CD14-positive monocyte (primary cell): ENCODE measurements at regions not wholly inside any gene's neighbourhood (a gene's known extent, or its start where the extent isn't known, plus 50 kb on each side); places are given as distances from the start of the nearest gene placed in this dataset.

Experiments
- DNase-seq, 3 donors: peaks; one replicate each; pipeline ENCODE4 v3.0.0-alpha.2; 2011 to 2022
- H2AFZ ChIP-seq: 2 replicates; pipeline ENCODE4 v1.6.0; 2012; ENCODE audit warnings: mild to moderate bottlenecking, low read depth, low read length, inconsistent platforms; ENCODE audit not compliant: insufficient read depth, poor library complexity, severe bottlenecking
- H3K27ac ChIP-seq, 2 donors: 1 replicate in 1 of 2; 2 replicates in 1 of 2; pipeline ENCODE4 v1.5.1; 2012 to 2013; ENCODE audit warnings: low read length in 2 of 2, control low read depth in 1 of 2, inconsistent platforms in 1 of 2, low read depth in 1 of 2, mild to moderate bottlenecking in 1 of 2
- H3K27me3 ChIP-seq, 2 donors: one replicate each; pipeline versions ENCODE4 v1.6.0 to v1.6.1; 2011 to 2013; ENCODE audit warnings: low read length in 2 of 2; ENCODE audit not compliant: control insufficient read depth in 2 of 2, insufficient read depth in 2 of 2
- H3K36me3 ChIP-seq, 2 donors: replicated peaks in 1 of 2; 1 replicate in 1 of 2; 2 replicates in 1 of 2; pipeline versions ENCODE4 v1.5.1 to v1.6.1; 2012 to 2013; ENCODE audit warnings: low read length in 2 of 2, control low read depth in 1 of 2, inconsistent platforms in 1 of 2, mild to moderate bottlenecking in 1 of 2; ENCODE audit not compliant: insufficient read depth in 2 of 2, control insufficient read depth in 1 of 2
- H3K4me1 ChIP-seq, 2 donors: 1 replicate in 1 of 2; 2 replicates in 1 of 2; pipeline versions ENCODE4 v1.5.1 to v1.6.1; 2012 to 2013; ENCODE audit warnings: low read length in 2 of 2, control low read depth in 1 of 2, inconsistent platforms in 1 of 2, mild to moderate bottlenecking in 1 of 2, moderate library complexity in 1 of 2; ENCODE audit not compliant: insufficient read depth in 2 of 2, control insufficient read depth in 1 of 2
- H3K4me2 ChIP-seq: replicated peaks from 2 replicates; pipeline ENCODE3; 2012; ENCODE audit warnings: low read length, moderate library complexity, mild to moderate bottlenecking; ENCODE audit not compliant: poor library complexity, severe bottlenecking; ENCODE audit errors: extremely low read depth
- H3K4me3 ChIP-seq, 3 experiments: fragments of 200-600 bp in 1 of 3; sonication (generic) in 1 of 3; replicated peaks in 1 of 3; 1 replicate in 2 of 3; 2 replicates in 1 of 3; pipeline ENCODE4 v1.5.1; 2011 to 2013; ENCODE audit warnings: low read length in 3 of 3, mild to moderate bottlenecking in 3 of 3, control low read depth in 2 of 3, low read depth in 2 of 3, inconsistent platforms in 1 of 3, moderate library complexity in 1 of 3
- H3K79me2 ChIP-seq: 2 replicates; pipeline ENCODE4 v1.6.0; 2012; ENCODE audit warnings: mild to moderate bottlenecking, control low read depth, inconsistent platforms, low read length, moderate library complexity; ENCODE audit not compliant: insufficient read depth
- H3K9ac ChIP-seq: 2 replicates; pipeline ENCODE4 v1.6.0; 2017; ENCODE audit warnings: low read length, mild to moderate bottlenecking; ENCODE audit not compliant: insufficient read depth, poor library complexity, severe bottlenecking
- H3K9me3 ChIP-seq, 2 donors: replicated peaks in 1 of 2; 1 replicate in 1 of 2; 2 replicates in 1 of 2; pipeline versions ENCODE4 v1.5.1 to v1.6.1; 2012 to 2013; ENCODE audit warnings: low read length in 2 of 2, control low read depth in 1 of 2; ENCODE audit not compliant: control insufficient read depth in 1 of 2, insufficient read depth in 1 of 2
- H4K20me1 ChIP-seq: 2 replicates; pipeline ENCODE4 v1.6.0; 2012; ENCODE audit warnings: mild to moderate bottlenecking, low read length, control low read depth, moderate library complexity; ENCODE audit not compliant: insufficient read depth
- H3K27ac Mint-ChIP-seq, 7 donors: one replicate each; pipeline ENCODE4 v1.8.0; 2020; ENCODE audit warnings: mild to moderate bottlenecking in 7 of 7, mixed read lengths in 7 of 7, moderate library complexity in 6 of 7, inconsistent platforms in 2 of 7
- H3K27me3 Mint-ChIP-seq, 3 donors: one replicate each; pipeline ENCODE4 v1.8.0; 2021 to 2022; ENCODE audit warnings: low read depth in 3 of 3, mild to moderate bottlenecking in 3 of 3, mixed read lengths in 3 of 3, moderate library complexity in 3 of 3, inconsistent platforms in 1 of 3
- H3K36me3 Mint-ChIP-seq, 2 donors: one replicate each; pipeline ENCODE4 v1.8.0; 2020; ENCODE audit warnings: mixed read lengths in 2 of 2, inconsistent platforms in 1 of 2, mild to moderate bottlenecking in 1 of 2
- H3K4me1 Mint-ChIP-seq: one replicate; pipeline ENCODE4 v1.8.0; 2020; ENCODE audit warnings: mild to moderate bottlenecking, mixed read lengths
- H3K4me3 Mint-ChIP-seq, 2 donors: one replicate each; pipeline ENCODE4 v1.8.0; 2020; ENCODE audit warnings: mild to moderate bottlenecking in 2 of 2, mixed read lengths in 2 of 2, moderate library complexity in 1 of 2
- H3K9me3 Mint-ChIP-seq, 7 donors: one replicate each; pipeline ENCODE4 v1.8.0; 2020 to 2022; ENCODE audit warnings: mixed read lengths in 7 of 7, mild to moderate bottlenecking in 6 of 7, moderate library complexity in 6 of 7, inconsistent platforms in 2 of 7
- CTCF ChIP-seq: fragments of 200-600 bp; IDR thresholded peaks from one replicate; pipeline ENCODE4 v1.8.0; 2022; ENCODE audit warnings: antibody characterized with exemption, mild to moderate bottlenecking
- WGBS: methylation state at CpG from one replicate; pipeline ENCODE4 v1.1.5; 2013; ENCODE audit warnings: missing lambda C conversion rate; ENCODE audit not compliant: insufficient coverage; 5-methylcytosine and 5-hydroxymethylcytosine counted together
- intact Hi-C, 2 donors: fragments of 100-400 bp; cut with micrococcal nuclease; formaldehyde crosslinking; loops; one replicate each; pipeline versions ENCODE4 v1.15.0 to v1.15.1; 2023

GRCh38 chr13:108477376-108477775 lies 152.0 kb upstream of the MYO16 start:
- H3K4me1 ChIP-seq, result no peaks in the 10 kb centered on the region
- H2AFZ ChIP-seq, result no peak overlapping the region
- 72% methylated on average over 4 of the region's 4 CpGs for WGBS
- H3K36me3 Mint-ChIP-seq, result no peaks in the 10 kb centered on the region
- peaks cover 0 to 4% (median 1%) of the 10 kb centered on the region in 3 donors for H3K27me3 Mint-ChIP-seq
- no peak overlapping the region for H3K4me3 ChIP-seq
- no peaks in the 10 kb centered on the region for H3K36me3 ChIP-seq
- H3K27ac Mint-ChIP-seq, result no peak overlapping the region
- peaks cover 0 to 9% (median 3%) of the 10 kb centered on the region in 7 donors for H3K9me3 Mint-ChIP-seq
- no peaks in the 10 kb centered on the region for H3K79me2 ChIP-seq
- DNase-seq, result no peak
- H3K9me3 ChIP-seq, result no peaks in the 10 kb centered on the region
- H3K27me3 ChIP-seq, result no peaks in the 10 kb centered on the region
- intact Hi-C loops, result no loop called here
- no peak overlapping the region for H3K27ac ChIP-seq
- H3K4me2 ChIP-seq, result no peak overlapping the region
- H3K4me3 Mint-ChIP-seq, result no peak overlapping the region
- no peak overlapping the region for H3K9ac ChIP-seq
- TF ChIP-seq CTCF, result no peak
- H3K4me1 Mint-ChIP-seq, result no peaks in the 10 kb centered on the region
- no peaks in the 10 kb centered on the region for H4K20me1 ChIP-seq

GRCh38 chr13:108478179-108478578 lies 151.2 kb upstream of the MYO16 start:
- H2AFZ ChIP-seq, result no peak overlapping the region
- Mint-ChIP-seq H3K27me3 (peaks cover 0 to 4% (median 1%) of the 10 kb centered on the region in 3 donors), H3K27ac (no peak overlapping the region), H3K9me3 (peaks cover 0 to 7% (median 3%) of the 10 kb centered on the region in 7 donors), H3K4me3 (no peak overlapping the region), H3K4me1 (no peaks in the 10 kb centered on the region), H3K36me3 (no peaks in the 10 kb centered on the region)
- H3K9ac ChIP-seq, result no peak overlapping the region
- no CpG with 5 or more reads among the region's 1 CpG for WGBS
- H3K4me1 ChIP-seq, result no peaks in the 10 kb centered on the region
- no peaks in the 10 kb centered on the region for H3K9me3 ChIP-seq
- no peak for DNase-seq
- no peaks in the 10 kb centered on the region for H3K27me3 ChIP-seq
- intact Hi-C loops, result no loop called here
- no peak overlapping the region for H3K4me3 ChIP-seq
- H3K79me2 ChIP-seq, result no peaks in the 10 kb centered on the region
- H3K4me2 ChIP-seq, result no peak overlapping the region
- H4K20me1 ChIP-seq, result no peaks in the 10 kb centered on the region
- no peak for TF ChIP-seq CTCF
- H3K27ac ChIP-seq, result no peak overlapping the region
- no peaks in the 10 kb centered on the region for H3K36me3 ChIP-seq
